HepG2 (cell line): ENCODE measurements at regions not wholly inside any gene's neighbourhood (a gene's known extent, or its start where the extent isn't known, plus 50 kb on each side); places are given as distances from the start of the nearest gene placed in this dataset.

Experiments
- ATAC-seq: fragments of 200-7000 bp; cut with Tn5 transposase; 3 replicates; pipeline ENCODE4 v1.9.1; 2020; ENCODE audit warnings: mild to moderate bottlenecking, moderate library complexity
- BruUV-seq: library from RNA; stranded (reverse); fragments of 400-500 nt; replicated peaks from 2 replicates; lab custom pipeline; 2021; lab: Mats Ljungman, UMichigan
- CTCF ChIA-PET: fragments of 300-600 bp; formaldehyde crosslinking; extraction: SDS; loops from one replicate; lab custom pipeline; 2021; ENCODE audit warnings: low total read pairs, inconsistent platforms, low intra/inter-chr PET ratio; lab: Yijun Ruan, JAX
- POLR2A ChIA-PET: fragments of 350-600 bp; sonication (Branson Sonifier 250); formaldehyde crosslinking; loops from one replicate; lab custom pipeline; 2020; ENCODE audit warnings: antibody characterized with exemption, inconsistent platforms; lab: Yijun Ruan, JAX
- DNase-seq: peaks from one replicate; pipeline ENCODE4 v3.0.0-alpha.2; 2015; ENCODE audit warnings: low spot score
- FAIRE-seq: peaks from 3 replicates; lab custom pipeline; 2011; peaks lifted over from hg19 to GRCh38; lab: Jason Lieb, UNC
- H2AFZ ChIP-seq: one replicate; pipeline ENCODE4 v1.6.1; 2011; ENCODE audit warnings: low read length, inconsistent platforms
- H3K27ac ChIP-seq: fragments of 300-600 bp; 3 replicates; pipeline ENCODE4 v1.8.0; 2011; ENCODE audit warnings: mixed run types, mild to moderate bottlenecking, mixed read lengths, low read length, inconsistent platforms; ENCODE audit not compliant: insufficient read depth; ENCODE audit errors: extremely low read length
- H3K27me3 ChIP-seq, 2 experiments: fragments of 200-600 bp in 1 of 2; 2 replicates in 1 of 2; 3 replicates in 1 of 2; pipeline versions ENCODE4 v1.6.0 to v1.8.0; 2011; ENCODE audit warnings: low read length in 2 of 2, mild to moderate bottlenecking in 2 of 2, moderate library complexity in 2 of 2, inconsistent platforms in 1 of 2; ENCODE audit not compliant: insufficient read depth in 2 of 2, control insufficient read depth in 1 of 2
- H3K36me3 ChIP-seq, 2 experiments: fragments of 200-600 bp in 1 of 2; replicated peaks in 1 of 2; 2 replicates in 1 of 2; 3 replicates in 1 of 2; pipeline versions ENCODE4 v1.5.1 to v1.8.0; 2011; ENCODE audit warnings: low read length in 2 of 2, inconsistent platforms in 1 of 2; ENCODE audit not compliant: insufficient read depth in 2 of 2, control insufficient read depth in 1 of 2
- H3K4me1 ChIP-seq: 2 replicates; pipeline ENCODE4 v1.5.1; 2012; ENCODE audit warnings: low read length, inconsistent platforms; ENCODE audit not compliant: insufficient read depth
- H3K4me2 ChIP-seq: 2 replicates; pipeline ENCODE4 v1.6.0; 2011; ENCODE audit warnings: low read depth, low read length, inconsistent platforms
- H3K4me3 ChIP-seq, 3 experiments: fragments of 200-600 bp in 1 of 3; sonication (generic), shearing (Covaris generic) in 1 of 3; replicated peaks in 1 of 3; 2 replicates each; pipeline ENCODE4 v1.5.1; 2011 to 2016; ENCODE audit warnings: low read length in 3 of 3, inconsistent platforms in 2 of 3, low read depth in 2 of 3, mild to moderate bottlenecking in 2 of 3, control low read depth in 1 of 3, mixed read lengths in 1 of 3; ENCODE audit not compliant: insufficient read depth in 1 of 3
- H3K79me2 ChIP-seq: one replicate; pipeline ENCODE4 v1.6.1; 2011; ENCODE audit warnings: low read length, inconsistent platforms; ENCODE audit not compliant: insufficient read depth
- H3K9ac ChIP-seq: 2 replicates; pipeline ENCODE4 v1.6.0; 2011; ENCODE audit warnings: mild to moderate bottlenecking, low read depth, low read length, inconsistent platforms; ENCODE audit not compliant: insufficient read depth
- H3K9me3 ChIP-seq: 2 replicates; pipeline ENCODE4 v1.5.1; 2012; ENCODE audit warnings: mild to moderate bottlenecking, low read length
- H4K20me1 ChIP-seq: 2 replicates; pipeline ENCODE4 v1.6.0; 2011; ENCODE audit warnings: inconsistent platforms, mild to moderate bottlenecking, low read length, moderate library complexity; ENCODE audit not compliant: insufficient read depth
- CEBPG ChIP-seq: IDR thresholded peaks from 2 replicates; pipeline ENCODE4 v1.6.1; 2016
- ELF4 ChIP-seq: sonication (generic); formaldehyde crosslinking; IDR thresholded peaks from 2 replicates; pipeline ENCODE4 v1.5.0; 2020; ENCODE audit warnings: missing genetic modification reagents, mild to moderate bottlenecking, moderate library complexity, borderline replicate concordance
- HCFC1 ChIP-seq: fragments of 150-350 bp; IDR thresholded peaks from 2 replicates; pipeline ENCODE4 v1.6.1; 2014; ENCODE audit warnings: low read depth, low read length
- KDM5A ChIP-seq: fragments of 200-600 bp; sonication (generic); IDR thresholded peaks from 2 replicates; pipeline ENCODE4 v1.7.0; 2018; ENCODE audit warnings: antibody characterized with exemption, mild to moderate bottlenecking, low read length, borderline replicate concordance
- MZF1 ChIP-seq: sonication (generic); formaldehyde crosslinking; IDR thresholded peaks from 2 replicates; pipeline ENCODE4 v1.8.1; 2023; ENCODE audit warnings: mild to moderate bottlenecking, missing genetic modification reagents, borderline replicate concordance
- NFYB ChIP-seq: sonication (generic); formaldehyde crosslinking; IDR thresholded peaks from 2 replicates; pipeline ENCODE4 v1.4.0; 2020; ENCODE audit warnings: missing genetic modification reagents
- PRMT3 ChIP-seq: sonication (generic); formaldehyde crosslinking; IDR thresholded peaks from 2 replicates; pipeline ENCODE4 v1.8.1; 2022; ENCODE audit warnings: low read depth, mild to moderate bottlenecking, moderate library complexity, missing genetic modification reagents, borderline replicate concordance
- RBAK ChIP-seq: sonication (generic); formaldehyde crosslinking; IDR thresholded peaks from 2 replicates; pipeline ENCODE4 v1.5.1; 2020; ENCODE audit warnings: mild to moderate bottlenecking, missing genetic modification reagents
- TBP ChIP-seq: sonication (generic); formaldehyde crosslinking; IDR thresholded peaks from 2 replicates; pipeline ENCODE4 v1.5.0; 2020; ENCODE audit warnings: missing genetic modification reagents
- TCF12 ChIP-seq, 2 experiments: fragments of 450-650 bp in 1 of 2; sonication (generic) in 1 of 2; formaldehyde crosslinking in 1 of 2; IDR thresholded peaks; 2 replicates each; pipeline versions ENCODE4 v1.6.1 to v1.8.0; 2017 to 2022; ENCODE audit warnings: antibody characterized with exemption in 1 of 2, mild to moderate bottlenecking in 1 of 2, missing genetic modification reagents in 1 of 2, moderate library complexity in 1 of 2
- WGBS: methylation state at CpG from one replicate; pipeline ENCODE4 v1.1.6; 2017; ENCODE audit warnings: low lambda C conversion rate; 5-methylcytosine and 5-hydroxymethylcytosine counted together
- in situ Hi-C: cut with HindIII; loops from 2 replicates; pipeline ENCODE4 v1.10.0; 2017; ENCODE audit warnings: low pct_unique_long_range_greater_than_20kb; ENCODE audit not compliant: extremely low pct_ligation_motif_present
- intact Hi-C: fragments of 100-400 bp; cut with micrococcal nuclease; formaldehyde crosslinking; loops from one replicate; pipeline ENCODE4 v1.10.0; 2022; ENCODE audit not compliant: unreplicated experiment
- TF ChIP-seq, protein P1 (sequence below): IDR thresholded peaks from 2 replicates; pipeline ENCODE4 v1.6.1; 2016; ENCODE audit warnings: mild to moderate bottlenecking, missing biosample characterization, missing genetic modification reagents
- TF ChIP-seq, protein P2 (sequence below): sonication (generic); formaldehyde crosslinking; IDR thresholded peaks from 2 replicates; pipeline ENCODE4 v1.8.1; 2023; ENCODE audit warnings: mild to moderate bottlenecking, inconsistent platforms, moderate library complexity, missing genetic modification reagents, borderline replicate concordance

- TF ChIP-seq RBAK (CRISPR knock-in tag) (no peak), MZF1 (CRISPR knock-in tag) (no peak), PRMT3 (no peak), KDM5A (no peak), NFYB (no peak)
- TF ChIP-seq, all 625 proteins: peak for 0
Observed at GRCh38 chr3:71849681-71850080, 64.7 kb upstream of the PROK2 start (continued).

DNA sequence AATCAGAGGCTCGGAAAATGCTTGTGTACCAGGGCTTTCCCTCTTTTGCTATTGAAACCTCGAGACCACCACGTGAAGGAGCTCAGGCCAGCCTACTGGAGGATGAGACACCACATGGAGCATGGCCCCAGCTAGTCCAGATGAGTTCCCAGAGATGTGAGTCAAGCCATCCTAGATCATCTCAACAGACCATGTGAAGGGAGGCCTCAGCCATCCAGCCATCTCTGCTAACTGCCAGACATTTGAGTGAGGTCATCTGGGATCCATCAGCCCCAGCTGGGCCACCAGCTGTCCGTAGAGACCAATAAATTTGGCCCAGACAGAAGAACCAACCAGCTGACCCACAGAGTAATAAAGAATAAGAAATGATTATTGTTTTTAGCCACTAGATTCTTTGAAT, 62.8 kb upstream of the PROK2 start:
- no peak for DNase-seq
- Histone ChIP-seq H3K36me3 (no peaks in the 10 kb centered on the region), H3K4me2 (no peak overlapping the region), H2AFZ (no peak overlapping the region), H4K20me1 (no peaks in the 10 kb centered on the region), H3K4me3 (no peak overlapping the region), H3K79me2 (no peaks in the 10 kb centered on the region), H3K9ac (no peak overlapping the region)
- POLR2A ChIA-PET = no interaction called here
- no peak for FAIRE-seq
- CTCF ChIA-PET = no interaction called here
- TF ChIP-seq CEBPG (CRISPR knock-in tag) = no peak
- TF ChIP-seq, protein P1, sequence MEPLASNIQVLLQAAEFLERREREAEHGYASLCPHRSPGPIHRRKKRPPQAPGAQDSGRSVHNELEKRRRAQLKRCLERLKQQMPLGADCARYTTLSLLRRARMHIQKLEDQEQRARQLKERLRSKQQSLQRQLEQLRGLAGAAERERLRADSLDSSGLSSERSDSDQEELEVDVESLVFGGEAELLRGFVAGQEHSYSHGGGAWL (CRISPR knock-in tag) = no peak
- TF ChIP-seq ELF4 (CRISPR knock-in tag) = no peak
- TF ChIP-seq TBP (CRISPR knock-in tag) = no peak
- TF ChIP-seq HCFC1 = no peak
- TF ChIP-seq, protein P2, sequence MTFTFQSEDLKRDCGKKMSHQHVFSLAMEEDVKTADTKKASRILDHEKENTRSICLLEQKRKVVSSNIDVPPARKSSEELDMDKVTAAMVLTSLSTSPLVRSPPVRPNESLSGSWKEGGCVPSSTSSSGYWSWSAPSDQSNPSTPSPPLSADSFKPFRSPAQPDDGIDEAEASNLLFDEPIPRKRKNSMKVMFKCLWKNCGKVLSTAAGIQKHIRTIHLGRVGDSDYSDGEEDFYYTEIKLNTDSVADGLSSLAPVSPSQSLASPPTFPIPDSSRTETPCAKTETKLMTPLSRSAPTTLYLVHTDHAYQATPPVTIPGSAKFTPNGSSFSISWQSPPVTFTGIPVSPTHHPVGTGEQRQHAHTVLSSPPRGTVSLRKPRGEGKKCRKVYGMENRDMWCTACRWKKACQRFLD (CRISPR knock-in tag) = no peak
- TF ChIP-seq TCF12 (IDR thresholded peaks at IDR 0.05) = no peak
- no peak for TF ChIP-seq TCF12 (CRISPR knock-in tag; IDR thresholded peaks at IDR 0.05)
- TF ChIP-seq, all 625 proteins: peak for 0
- no peaks in the 10 kb centered on the region for H3K4me1 ChIP-seq
- no peaks in the 10 kb centered on the region for H3K27me3 ChIP-seq
- in situ Hi-C loops = no loop called here
- BruUV-seq = no TSS peak
- no peaks in the 10 kb centered on the region for H3K9me3 ChIP-seq
- intact Hi-C loops = no loop called here
- H3K27ac ChIP-seq = no peak overlapping the region
- WGBS = 4% methylated on average over 4 of the region's 4 CpGs
- ATAC-seq = no peak
